GM23248 (cell line): ENCODE measurements at regions not wholly inside any gene's neighbourhood (a gene's known extent, or its start where the extent isn't known, plus 50 kb on each side); places are given as distances from the start of the nearest gene placed in this dataset.

ENCODE experiments used
- DNase-seq: peaks from one replicate; pipeline ENCODE4 v3.0.0-alpha.2; 2015
- H2AFZ ChIP-seq: fragments of 200-600 bp; sonication (generic); 2 replicates; pipeline ENCODE4 v1.6.1; 2016; ENCODE audit warnings: antibody characterized with exemption
- H3F3A ChIP-seq: fragments of 200-600 bp; sonication (generic); 2 replicates; pipeline ENCODE4 v1.6.1; 2016; ENCODE audit warnings: mild to moderate bottlenecking, antibody characterized with exemption, mixed run types; ENCODE audit not compliant: insufficient read depth
- H3K27ac ChIP-seq: fragments of 200-600 bp; sonication (generic); 2 replicates; pipeline ENCODE4 v1.5.1; 2016; ENCODE audit warnings: mild to moderate bottlenecking
- H3K27me3 ChIP-seq: fragments of 200-600 bp; sonication (generic); replicated peaks from 2 replicates; pipeline ENCODE4 v1.6.1; 2016; ENCODE audit warnings: mild to moderate bottlenecking; ENCODE audit not compliant: insufficient read depth
- H3K36me3 ChIP-seq: fragments of 200-600 bp; sonication (generic); 2 replicates; pipeline ENCODE4 v1.6.1; 2016; ENCODE audit warnings: low read depth, mild to moderate bottlenecking
- H3K4me1 ChIP-seq: fragments of 200-600 bp; sonication (generic); 2 replicates; pipeline ENCODE4 v1.6.1; 2016; ENCODE audit warnings: mild to moderate bottlenecking; ENCODE audit not compliant: insufficient read depth
- H3K4me2 ChIP-seq: fragments of 200-600 bp; sonication (generic); one replicate; pipeline ENCODE4 v1.6.1; 2016; ENCODE audit warnings: mild to moderate bottlenecking; ENCODE audit not compliant: unreplicated experiment
- H3K4me3 ChIP-seq: fragments of 200-600 bp; sonication (generic); 2 replicates; pipeline ENCODE4 v1.5.1; 2016; ENCODE audit warnings: mild to moderate bottlenecking
- H3K79me2 ChIP-seq: fragments of 200-600 bp; sonication (generic); 2 replicates; pipeline ENCODE4 v1.6.1; 2016; ENCODE audit warnings: mild to moderate bottlenecking; ENCODE audit not compliant: insufficient read depth
- H3K9ac ChIP-seq: fragments of 200-600 bp; sonication (generic); 2 replicates; pipeline ENCODE4 v1.6.1; 2016; ENCODE audit warnings: mild to moderate bottlenecking
- H3K9me2 ChIP-seq: fragments of 200-600 bp; sonication (generic); 2 replicates; pipeline ENCODE4 v1.6.1; 2016; ENCODE audit warnings: mixed run types, mild to moderate bottlenecking, moderate library complexity; ENCODE audit not compliant: insufficient read depth
- H3K9me3 ChIP-seq: fragments of 200-600 bp; sonication (generic); one replicate; pipeline ENCODE4 v1.6.1; 2017; ENCODE audit warnings: low read depth
- H4K20me1 ChIP-seq: fragments of 200-600 bp; sonication (generic); 2 replicates; pipeline ENCODE4 v1.6.0; 2016; ENCODE audit not compliant: insufficient read depth
- EZH2 ChIP-seq: fragments of 200-600 bp; sonication (generic); IDR thresholded peaks from 2 replicates; pipeline ENCODE4 v1.6.1; 2018; ENCODE audit warnings: antibody characterized with exemption, mild to moderate bottlenecking; ENCODE audit not compliant: insufficient read depth, poor library complexity, severe bottlenecking
- EZH2phosphoT487 ChIP-seq: fragments of 200-600 bp; sonication (generic); IDR thresholded peaks from 2 replicates; pipeline ENCODE4 v1.6.1; 2018; ENCODE audit warnings: antibody characterized with exemption, moderate library complexity, mild to moderate bottlenecking, low read depth; ENCODE audit not compliant: insufficient read depth
- WGBS, 2 experiments: methylation state at CpG; one replicate each; pipeline ENCODE4 v1.1.6; 2015 to 2017; ENCODE audit warnings: low lambda C conversion rate in 2 of 2, low coverage in 1 of 2; ENCODE audit errors: missing lambda C conversion rate in 2 of 2; 5-methylcytosine and 5-hydroxymethylcytosine counted together
- in situ Hi-C: fragments of 300-500 bp; cut with MboI; formaldehyde crosslinking; loops from 2 replicates; pipeline ENCODE4 v1.15.0; 2020

DNA sequence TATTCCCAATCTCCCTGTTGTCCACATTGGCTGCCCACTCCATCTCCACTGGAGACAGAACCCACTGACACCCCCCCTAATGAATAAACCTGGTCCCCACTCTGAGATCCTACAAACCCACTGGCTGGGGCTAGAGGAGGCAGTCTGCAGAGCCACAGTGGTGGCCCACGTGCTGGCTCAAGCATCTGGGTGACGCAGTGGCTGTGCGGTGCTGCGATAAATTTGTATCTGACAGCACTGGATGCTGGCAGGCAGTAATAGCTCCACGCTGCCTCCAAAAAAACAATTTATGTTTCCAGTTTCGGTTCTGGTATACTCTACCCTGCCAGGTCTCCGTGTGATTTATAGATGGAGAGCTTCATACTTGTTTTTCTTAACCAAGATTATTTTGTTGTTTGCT is 87.1 kb upstream of the SYNDIG1 start:
- peaks cover 11% of the 10 kb centered on the region for H3K4me1 ChIP-seq
- no peak overlapping the region for H3K4me3 ChIP-seq
- DNase-seq, result no peak
- H3K9me2 ChIP-seq, result no peaks in the 10 kb centered on the region
- no peak overlapping the region for H2AFZ ChIP-seq
- H3K9me3 ChIP-seq, result no peaks in the 10 kb centered on the region
- in situ Hi-C loops, result no loop called here
- H3K36me3 ChIP-seq, result no peaks in the 10 kb centered on the region
- H3K79me2 ChIP-seq, result no peaks in the 10 kb centered on the region
- 5 to 7% methylated on average over 7 of the region's 7 CpGs for WGBS, 2 experiments
- H3K27me3 ChIP-seq, result peaks cover 6% of the 10 kb centered on the region; the same call in 1 of the 2 replicates
- TF ChIP-seq EZH2 (no peak), EZH2phosphoT487 (no peak)
- peaks cover 12% of the 10 kb centered on the region for H3F3A ChIP-seq
- H4K20me1 ChIP-seq, result no peaks in the 10 kb centered on the region
- no peak overlapping the region for H3K4me2 ChIP-seq
- H3K27ac ChIP-seq, result no peak overlapping the region
- no peak overlapping the region for H3K9ac ChIP-seq

DNA sequence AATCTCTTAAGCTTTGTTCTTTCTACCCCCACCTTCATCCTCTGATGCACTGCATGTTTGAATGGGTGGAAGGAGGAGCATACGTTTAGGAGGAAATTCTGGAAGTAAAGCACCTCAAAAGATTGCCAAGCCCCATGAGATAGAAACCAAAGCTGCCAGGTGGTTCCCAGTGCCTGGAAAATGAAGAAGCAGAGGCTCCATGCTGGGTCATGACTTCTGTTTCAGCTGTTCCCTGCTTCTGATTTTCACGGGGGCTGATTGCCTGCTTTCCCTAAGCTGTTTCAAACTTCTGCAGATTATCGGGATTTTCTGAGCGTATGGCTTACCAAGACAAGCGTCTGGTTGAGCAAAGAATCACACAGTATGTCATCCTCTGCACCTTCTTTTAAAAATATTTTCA is 87.5 kb upstream of the SYNDIG1 start:
- in situ Hi-C loops, result no loop called here
- no peak overlapping the region for H3K4me2 ChIP-seq
- no peak for TF ChIP-seq EZH2
- no peak for TF ChIP-seq EZH2phosphoT487
- H3K4me3 ChIP-seq, result no peak overlapping the region
- H4K20me1 ChIP-seq, result no peaks in the 10 kb centered on the region
- no peaks in the 10 kb centered on the region for H3K9me2 ChIP-seq
- no peaks in the 10 kb centered on the region for H3K79me2 ChIP-seq
- no peak overlapping the region for H3K9ac ChIP-seq
- DNase-seq, result no peak
- whole genome bisulfite sequencing, 2 experiments, result 55 to 63% methylated on average over 5 of the region's 5 CpGs
- peaks cover 6% of the 10 kb centered on the region; the same call in 1 of the 2 replicates for H3K27me3 ChIP-seq
- no peaks in the 10 kb centered on the region for H3K36me3 ChIP-seq
- H2AFZ ChIP-seq, result no peak overlapping the region
- H3K4me1 ChIP-seq, result peaks cover 11% of the 10 kb centered on the region
- H3F3A ChIP-seq, result peaks cover 12% of the 10 kb centered on the region
- H3K9me3 ChIP-seq, result no peaks in the 10 kb centered on the region
- no peak overlapping the region for H3K27ac ChIP-seq

DNA sequence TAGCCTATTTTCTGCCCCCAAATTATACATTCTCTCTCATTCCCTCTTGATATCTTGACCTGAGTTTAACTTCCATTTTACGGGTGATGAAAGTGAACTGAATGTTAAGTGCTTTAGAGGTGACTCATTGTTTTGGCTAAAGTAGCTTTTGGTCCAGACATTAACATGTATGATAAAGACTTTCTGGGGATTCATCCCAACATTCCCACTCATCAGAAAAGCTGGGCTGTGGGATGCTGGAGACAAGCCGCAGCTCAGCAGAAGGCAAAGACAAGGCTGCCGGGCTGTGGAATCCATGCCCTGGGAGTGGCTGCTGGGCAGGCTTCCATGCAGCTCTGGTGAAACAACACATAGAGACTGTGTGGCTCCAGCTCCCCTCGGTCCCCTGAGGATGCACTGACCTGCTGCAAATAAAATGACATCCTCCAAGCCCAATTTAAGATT is 89.9 kb upstream of the SYNDIG1 start:
- in situ Hi-C loops, result no loop called here
- peak overlapping the region; percentile 45 for H3K4me2 ChIP-seq

DNA sequence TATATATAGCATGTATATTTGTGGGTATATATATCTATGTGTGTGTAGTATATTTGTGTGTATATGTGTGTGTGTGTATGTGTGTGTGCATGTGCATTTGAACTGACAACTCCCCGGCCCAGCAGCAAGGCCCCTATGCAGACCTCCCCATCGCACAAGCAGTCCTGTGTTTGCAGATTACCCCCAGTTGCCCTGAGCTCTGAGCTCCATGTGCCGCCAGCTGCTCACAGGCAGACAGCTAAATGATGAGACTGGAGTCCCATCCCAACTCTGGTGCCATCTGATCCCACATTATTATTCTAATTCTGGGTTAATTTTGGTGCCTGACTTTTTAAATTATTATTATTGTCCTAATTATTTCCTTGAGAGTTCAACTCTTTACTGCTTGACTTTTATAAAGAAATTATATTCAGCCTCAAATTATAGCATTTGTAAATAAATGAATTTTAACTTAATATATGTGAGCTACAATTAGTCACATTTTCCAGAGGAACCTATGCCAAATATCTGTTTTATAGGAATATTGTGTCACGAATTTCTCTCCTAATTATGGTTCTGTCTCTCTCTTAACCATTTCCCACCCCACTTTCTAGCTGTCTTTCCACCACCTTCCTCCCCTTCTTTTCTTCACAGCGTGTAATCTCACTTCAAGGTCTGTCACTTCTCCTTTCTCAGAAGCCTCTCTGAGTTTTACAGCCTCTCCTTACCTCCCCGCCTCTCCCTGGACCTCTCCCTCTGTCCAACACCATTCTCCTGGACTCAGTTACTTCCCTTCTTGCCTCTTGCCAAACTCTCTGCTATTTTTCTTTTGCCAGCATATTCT is 90.6 kb upstream of the SYNDIG1 start:
- Histone ChIP-seq H3K27me3 (no peaks in the 10 kb centered on the region; the same call in 1 of the 2 replicates), H3K36me3 (no peaks in the 10 kb centered on the region), H3K27ac (peak overlapping the region; percentile 50), H3K79me2 (no peaks in the 10 kb centered on the region), H3K4me2 (peak overlapping the region; percentile 45), H3K9me3 (no peaks in the 10 kb centered on the region), H3K4me1 (peaks cover 11% of the 10 kb centered on the region), H3F3A (peaks cover 12% of the 10 kb centered on the region), H2AFZ (peak overlapping the region; percentile 42), H3K9ac (no peak overlapping the region), H3K4me3 (no peak overlapping the region), H4K20me1 (no peaks in the 10 kb centered on the region), H3K9me2 (no peaks in the 10 kb centered on the region)
- WGBS, 2 experiments, result 24 to 25% methylated on average over 6 of the region's 6 CpGs
- in situ Hi-C loops, result no loop called here
- TF ChIP-seq EZH2phosphoT487 (no peak), EZH2 (no peak)
- peak; percentile 15 for DNase-seq

More for the DNA sequence above, 89.9 kb upstream of the SYNDIG1 start:
- no peak for TF ChIP-seq EZH2
- TF ChIP-seq EZH2phosphoT487, result no peak
- WGBS, 2 experiments, result 2 to 5% methylated on average over 4 of the region's 4 CpGs
- Histone ChIP-seq H3K9ac (no peak overlapping the region), H3K27ac (peak overlapping the region; percentile 50), H2AFZ (peak overlapping the region; percentile 42), H3K9me2 (no peaks in the 10 kb centered on the region), H3K9me3 (no peaks in the 10 kb centered on the region), H3K4me1 (peaks cover 11% of the 10 kb centered on the region), H3K27me3 (no peaks in the 10 kb centered on the region; the same call in 1 of the 2 replicates), H3K4me3 (no peak overlapping the region), H3F3A (peaks cover 12% of the 10 kb centered on the region), H4K20me1 (no peaks in the 10 kb centered on the region), H3K36me3 (no peaks in the 10 kb centered on the region), H3K79me2 (no peaks in the 10 kb centered on the region)
- DNase-seq, result peak; percentile 59
